ENCODE measurements at regions not wholly inside any gene's neighbourhood (a gene's known extent, or its start where the extent isn't known, plus 50 kb on each side); places are given as distances from the start of the nearest gene placed in this dataset.

- Mint-ChIP-seq H3K27me3 (ENCODE audit: unreplicated experiment) (no peaks in the 10 kb centered on the region), H3K27ac (ENCODE audit: unreplicated experiment) (no peak overlapping the region), H3K9me3 (ENCODE audit: unreplicated experiment) (peaks cover 7% of the 10 kb centered on the region), H3K4me1 (ENCODE audit: low read depth, unreplicated experiment) (peaks cover 5% of the 10 kb centered on the region), H3K36me3 (ENCODE audit: unreplicated experiment) (peaks cover 8% of the 10 kb centered on the region), H3K4me3 (ENCODE audit: unreplicated experiment) (no peak overlapping the region)
- DNase-seq: no peak
- TF ChIP-seq, protein P1, sequence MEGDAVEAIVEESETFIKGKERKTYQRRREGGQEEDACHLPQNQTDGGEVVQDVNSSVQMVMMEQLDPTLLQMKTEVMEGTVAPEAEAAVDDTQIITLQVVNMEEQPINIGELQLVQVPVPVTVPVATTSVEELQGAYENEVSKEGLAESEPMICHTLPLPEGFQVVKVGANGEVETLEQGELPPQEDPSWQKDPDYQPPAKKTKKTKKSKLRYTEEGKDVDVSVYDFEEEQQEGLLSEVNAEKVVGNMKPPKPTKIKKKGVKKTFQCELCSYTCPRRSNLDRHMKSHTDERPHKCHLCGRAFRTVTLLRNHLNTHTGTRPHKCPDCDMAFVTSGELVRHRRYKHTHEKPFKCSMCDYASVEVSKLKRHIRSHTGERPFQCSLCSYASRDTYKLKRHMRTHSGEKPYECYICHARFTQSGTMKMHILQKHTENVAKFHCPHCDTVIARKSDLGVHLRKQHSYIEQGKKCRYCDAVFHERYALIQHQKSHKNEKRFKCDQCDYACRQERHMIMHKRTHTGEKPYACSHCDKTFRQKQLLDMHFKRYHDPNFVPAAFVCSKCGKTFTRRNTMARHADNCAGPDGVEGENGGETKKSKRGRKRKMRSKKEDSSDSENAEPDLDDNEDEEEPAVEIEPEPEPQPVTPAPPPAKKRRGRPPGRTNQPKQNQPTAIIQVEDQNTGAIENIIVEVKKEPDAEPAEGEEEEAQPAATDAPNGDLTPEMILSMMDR (IDR thresholded peaks at IDR 0.05; ENCODE audit: partially characterized antibody, unreplicated experiment): no peak
These were observed 64.5 kb upstream of the HDAC4 start for GRCh38 chr2:239465017-239466001.

DNA sequence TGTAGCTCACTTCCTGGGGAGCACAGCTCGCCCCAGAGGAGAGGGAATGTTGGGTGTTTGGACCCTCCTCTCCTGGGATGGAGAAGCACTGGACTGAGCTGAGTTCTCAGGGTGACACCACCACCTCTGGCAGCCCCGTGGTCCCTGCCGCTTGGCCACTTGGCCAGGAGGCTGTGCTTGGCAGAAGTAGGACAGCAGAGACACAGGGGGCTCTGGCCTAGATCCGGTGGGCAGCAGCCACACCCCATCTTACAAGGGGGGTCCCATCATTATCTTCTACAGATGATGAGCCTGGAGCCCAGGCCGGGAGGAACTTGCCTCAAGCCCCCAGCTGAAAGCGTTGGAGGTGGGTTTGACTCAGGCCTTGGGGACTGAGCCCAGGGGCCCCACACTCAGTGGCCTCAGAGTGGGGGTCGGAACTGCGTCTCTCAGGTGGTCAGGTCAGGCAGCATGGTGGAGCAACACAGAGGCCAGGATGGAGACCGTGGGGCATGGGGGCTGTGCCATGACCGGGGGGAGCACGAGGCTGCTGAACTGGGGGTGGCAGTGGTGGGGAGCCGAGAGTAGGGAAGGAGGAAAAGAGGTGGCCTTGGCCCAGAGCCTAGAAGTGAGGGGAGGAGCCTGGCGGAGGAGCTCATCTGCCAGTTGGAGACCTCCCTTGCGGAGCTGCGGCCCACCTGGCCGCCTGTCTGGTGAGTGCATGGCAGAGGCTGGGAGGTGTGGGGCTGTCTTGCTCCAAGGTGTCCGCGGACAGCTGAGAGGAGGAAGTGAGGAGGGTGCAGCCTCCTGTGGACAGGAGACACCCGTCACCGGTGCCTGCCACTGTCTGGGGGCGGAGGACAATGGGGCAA lies 63.6 kb upstream of the HDAC4 start:
- Mint-ChIP-seq H3K9me3 (ENCODE audit: unreplicated experiment) (peaks cover 11% of the 10 kb centered on the region), H3K4me3 (ENCODE audit: unreplicated experiment) (no peak overlapping the region), H3K27ac (ENCODE audit: unreplicated experiment) (no peak overlapping the region), H3K4me1 (ENCODE audit: low read depth, unreplicated experiment) (peaks cover 12% of the 10 kb centered on the region), H3K36me3 (ENCODE audit: unreplicated experiment) (no peaks in the 10 kb centered on the region), H3K27me3 (ENCODE audit: unreplicated experiment) (peaks cover 4% of the 10 kb centered on the region)
- TF ChIP-seq, protein P1 (IDR thresholded peaks at IDR 0.05; ENCODE audit: partially characterized antibody, unreplicated experiment): no peak
- no peak for DNase-seq

GRCh38 chr2:239463541-239464165 lies 62.8 kb upstream of the HDAC4 start:
- H3K4me1 Mint-ChIP-seq (ENCODE audit: low read depth, unreplicated experiment): peaks cover 14% of the 10 kb centered on the region
- DNase-seq: no peak
- H3K9me3 Mint-ChIP-seq (ENCODE audit: unreplicated experiment): peaks cover 9% of the 10 kb centered on the region
- H3K27me3 Mint-ChIP-seq (ENCODE audit: unreplicated experiment): peaks cover 4% of the 10 kb centered on the region
- TF ChIP-seq, protein P1 (IDR thresholded peaks at IDR 0.05; ENCODE audit: partially characterized antibody, unreplicated experiment): no peak
- H3K27ac Mint-ChIP-seq (ENCODE audit: unreplicated experiment): no peak overlapping the region
- H3K36me3 Mint-ChIP-seq (ENCODE audit: unreplicated experiment): no peaks in the 10 kb centered on the region
- no peak overlapping the region for H3K4me3 Mint-ChIP-seq (ENCODE audit: unreplicated experiment)

- peaks cover 11% of the 10 kb centered on the region for H3K9me3 Mint-ChIP-seq (ENCODE audit: unreplicated experiment)
- peaks cover 4% of the 10 kb centered on the region for H3K27me3 Mint-ChIP-seq (ENCODE audit: unreplicated experiment)
- H3K27ac Mint-ChIP-seq (ENCODE audit: unreplicated experiment): no peak overlapping the region
- TF ChIP-seq, protein P1 (IDR thresholded peaks at IDR 0.05; ENCODE audit: partially characterized antibody, unreplicated experiment): no peak
- no peak overlapping the region for H3K4me3 Mint-ChIP-seq (ENCODE audit: unreplicated experiment)
- no peaks in the 10 kb centered on the region for H3K36me3 Mint-ChIP-seq (ENCODE audit: unreplicated experiment)
- no peak for DNase-seq
- peaks cover 14% of the 10 kb centered on the region for H3K4me1 Mint-ChIP-seq (ENCODE audit: low read depth, unreplicated experiment)
These were observed 62.1 kb upstream of the HDAC4 start for GRCh38 chr2:239462671-239463506.
